DND-41 (cell line): ENCODE measurements at regions not wholly inside any gene's neighbourhood (a gene's known extent, or its start where the extent isn't known, plus 50 kb on each side); places are given as distances from the start of the nearest gene placed in this dataset.

Experiments used
- EZH2 ChIP-seq: IDR thresholded peaks from 3 replicates; pipeline ENCODE4 v1.6.1; 2012; ENCODE audit warnings: borderline replicate concordance, low read depth, mild to moderate bottlenecking, moderate library complexity, low read length, inconsistent platforms; ENCODE audit not compliant: severe bottlenecking
- TF ChIP-seq, protein P1 (sequence below): IDR thresholded peaks from 2 replicates; pipeline ENCODE4 v1.5.1; 2012; ENCODE audit warnings: borderline replicate concordance, low read length, moderate library complexity, mild to moderate bottlenecking; ENCODE audit not compliant: poor library complexity, severe bottlenecking; ENCODE audit errors: extremely low read depth

GRCh38 chr5:67921004-67921601 is 294.5 kb upstream of the PIK3R1 start:
- TF ChIP-seq, protein P1, sequence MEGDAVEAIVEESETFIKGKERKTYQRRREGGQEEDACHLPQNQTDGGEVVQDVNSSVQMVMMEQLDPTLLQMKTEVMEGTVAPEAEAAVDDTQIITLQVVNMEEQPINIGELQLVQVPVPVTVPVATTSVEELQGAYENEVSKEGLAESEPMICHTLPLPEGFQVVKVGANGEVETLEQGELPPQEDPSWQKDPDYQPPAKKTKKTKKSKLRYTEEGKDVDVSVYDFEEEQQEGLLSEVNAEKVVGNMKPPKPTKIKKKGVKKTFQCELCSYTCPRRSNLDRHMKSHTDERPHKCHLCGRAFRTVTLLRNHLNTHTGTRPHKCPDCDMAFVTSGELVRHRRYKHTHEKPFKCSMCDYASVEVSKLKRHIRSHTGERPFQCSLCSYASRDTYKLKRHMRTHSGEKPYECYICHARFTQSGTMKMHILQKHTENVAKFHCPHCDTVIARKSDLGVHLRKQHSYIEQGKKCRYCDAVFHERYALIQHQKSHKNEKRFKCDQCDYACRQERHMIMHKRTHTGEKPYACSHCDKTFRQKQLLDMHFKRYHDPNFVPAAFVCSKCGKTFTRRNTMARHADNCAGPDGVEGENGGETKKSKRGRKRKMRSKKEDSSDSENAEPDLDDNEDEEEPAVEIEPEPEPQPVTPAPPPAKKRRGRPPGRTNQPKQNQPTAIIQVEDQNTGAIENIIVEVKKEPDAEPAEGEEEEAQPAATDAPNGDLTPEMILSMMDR: no peak
- no peak for TF ChIP-seq EZH2
